ENCODE measurements at regions not wholly inside any gene's neighbourhood (a gene's known extent, or its start where the extent isn't known, plus 50 kb on each side); places are given as distances from the start of the nearest gene placed in this dataset.
"Not testable (repeated sequence)": the region's sequence is repeated elsewhere in the genome, so short reads cannot be mapped to it uniquely, and the experiment has no call there.

DNA sequence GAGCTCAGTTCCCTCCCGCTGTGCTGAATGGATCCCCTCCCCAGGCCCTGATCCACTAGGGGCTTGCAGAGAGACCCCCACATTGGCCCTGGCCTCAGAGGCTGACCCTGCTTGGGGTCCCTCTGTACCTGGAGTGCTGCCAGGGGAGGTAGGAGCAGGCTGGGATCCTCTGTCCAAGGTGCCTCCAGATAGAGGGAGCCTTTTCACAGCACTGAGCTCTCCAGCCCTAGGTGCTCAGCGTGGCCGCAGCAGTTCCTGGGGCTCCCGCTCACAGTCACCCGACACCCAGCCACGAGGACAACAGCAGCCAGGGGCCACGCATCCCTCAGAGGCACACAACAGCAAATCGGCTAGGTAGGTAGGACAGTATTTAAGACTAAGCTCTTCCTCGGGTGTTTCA, 62.2 kb upstream of the IRX2 start:
- no peaks in the 10 kb centered on the region for H3K9me3 Mint-ChIP-seq
- no peaks in the 10 kb centered on the region for H3K36me3 Mint-ChIP-seq (ENCODE audit: low read depth)
- H3K27ac Mint-ChIP-seq = no peak overlapping the region
- DNase-seq = no peak
- intact Hi-C loops (cut with micrococcal nuclease) = no loop called here
- H3K27me3 Mint-ChIP-seq = no peaks in the 10 kb centered on the region
- H3K4me3 Mint-ChIP-seq = no peak overlapping the region
- H3K4me1 Mint-ChIP-seq = no peaks in the 10 kb centered on the region

DNA sequence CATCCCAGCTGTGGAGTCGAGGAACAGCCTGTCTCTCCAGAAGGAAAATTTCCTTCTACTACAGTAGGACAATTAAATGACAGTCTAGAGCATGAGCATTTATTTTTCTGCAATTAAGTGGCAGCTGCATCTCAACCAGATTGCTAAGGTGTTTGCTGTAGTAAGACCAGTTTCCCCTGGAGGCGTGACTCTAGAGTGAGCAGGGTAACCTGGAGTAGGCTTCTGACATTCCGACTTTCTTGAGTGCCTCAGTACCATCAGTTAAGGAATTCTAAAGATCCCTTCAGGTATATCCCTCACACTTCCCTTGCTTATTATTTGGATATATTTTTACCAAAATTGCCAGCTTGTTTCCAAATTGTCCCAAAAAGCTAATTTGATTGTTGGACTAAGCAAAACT, 59.2 kb upstream of the IRX2 start:
- DNase-seq = no peak
- H3K4me3 Mint-ChIP-seq = no peak overlapping the region
- H3K4me1 Mint-ChIP-seq = no peaks in the 10 kb centered on the region
- intact Hi-C loops (cut with micrococcal nuclease) = no loop called here
- no peaks in the 10 kb centered on the region for H3K36me3 Mint-ChIP-seq (ENCODE audit: low read depth)
- H3K27ac Mint-ChIP-seq = no peak overlapping the region
- peaks cover 8% of the 10 kb centered on the region for H3K9me3 Mint-ChIP-seq
- H3K27me3 Mint-ChIP-seq = no peaks in the 10 kb centered on the region

DNA sequence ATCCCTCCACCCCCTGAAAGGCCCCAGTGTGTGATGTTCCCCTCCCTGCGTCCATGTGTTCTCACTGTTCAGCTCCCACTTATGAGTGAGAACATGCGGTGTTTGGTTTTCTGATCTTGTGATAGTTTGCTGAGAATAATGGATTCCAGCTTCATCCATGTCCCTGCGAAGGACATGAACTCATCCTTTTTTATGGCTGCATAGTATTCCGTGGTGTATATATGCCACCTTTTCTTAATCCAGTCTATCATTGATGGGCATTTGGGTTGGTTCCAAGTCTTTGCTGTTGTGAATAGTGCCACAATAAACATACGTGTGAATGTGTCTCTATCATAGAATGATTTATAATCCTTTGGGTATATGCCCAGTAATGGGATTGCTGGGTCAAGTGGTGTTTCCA, 55.8 kb upstream of the IRX2 start:
- intact Hi-C loops (cut with micrococcal nuclease) = not testable (repeated sequence)

DNA sequence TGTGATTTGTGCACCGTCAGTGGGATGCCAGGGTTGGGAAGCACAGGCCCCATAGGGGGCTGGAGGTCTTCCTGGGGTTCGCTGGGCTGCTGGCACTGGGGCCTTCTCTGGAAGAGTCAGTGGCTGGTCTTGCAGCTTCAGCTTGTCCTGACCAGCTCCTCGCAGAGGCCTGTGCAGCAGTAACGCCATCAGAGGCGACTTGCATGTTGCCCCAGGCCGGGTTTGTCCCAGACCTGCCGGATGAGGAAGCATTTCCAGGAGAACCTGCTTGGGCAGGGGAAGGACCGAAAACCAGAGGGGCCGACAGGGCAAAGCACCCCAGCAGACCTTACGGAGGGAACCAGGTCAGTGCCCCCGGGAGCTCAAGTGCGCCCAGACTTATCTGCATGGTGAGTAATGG, 54.7 kb upstream of the IRX2 start:
- DNase-seq = no peak
- Mint-ChIP-seq H3K4me3 (no peak overlapping the region), H3K36me3 (ENCODE audit: low read depth) (no peaks in the 10 kb centered on the region), H3K27me3 (no peaks in the 10 kb centered on the region), H3K4me1 (no peaks in the 10 kb centered on the region), H3K9me3 (peaks cover 8% of the 10 kb centered on the region), H3K27ac (no peak overlapping the region)
- intact Hi-C loops (cut with micrococcal nuclease) = no loop called here

More for the DNA sequence above, 55.8 kb upstream of the IRX2 start:
- not testable (repeated sequence) for DNase-seq; H3K4me3 Mint-ChIP-seq; H3K9me3 Mint-ChIP-seq; H3K36me3 Mint-ChIP-seq (ENCODE audit: low read depth); H3K4me1 Mint-ChIP-seq; H3K27me3 Mint-ChIP-seq; H3K27ac Mint-ChIP-seq

DNA sequence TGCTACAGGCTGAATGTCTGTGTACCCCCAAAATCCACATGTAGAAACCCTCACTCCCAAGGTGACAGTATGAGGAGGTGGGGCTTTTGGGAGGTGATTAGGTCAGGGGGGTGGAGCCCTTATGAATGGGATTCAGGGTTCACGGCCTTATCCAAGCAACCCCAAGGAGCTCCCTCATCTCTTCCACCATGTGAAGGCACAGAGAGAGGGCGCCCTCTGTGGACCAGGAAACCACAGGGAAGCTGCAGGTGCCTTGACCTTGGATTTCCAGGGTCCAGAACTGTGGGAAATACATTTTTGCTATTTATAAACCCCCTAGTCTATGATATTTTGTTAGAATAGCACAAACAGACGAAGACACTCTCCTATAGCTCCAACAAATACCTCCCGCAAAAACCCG, 53.6 kb upstream of the IRX2 start:
- Mint-ChIP-seq H3K4me1 (no peaks in the 10 kb centered on the region), H3K27me3 (no peaks in the 10 kb centered on the region), H3K36me3 (ENCODE audit: low read depth) (no peaks in the 10 kb centered on the region), H3K9me3 (peaks cover 8% of the 10 kb centered on the region), H3K4me3 (no peak overlapping the region), H3K27ac (no peak overlapping the region)
- DNase-seq = no peak
- intact Hi-C loops (cut with micrococcal nuclease) = no loop called here

DNA sequence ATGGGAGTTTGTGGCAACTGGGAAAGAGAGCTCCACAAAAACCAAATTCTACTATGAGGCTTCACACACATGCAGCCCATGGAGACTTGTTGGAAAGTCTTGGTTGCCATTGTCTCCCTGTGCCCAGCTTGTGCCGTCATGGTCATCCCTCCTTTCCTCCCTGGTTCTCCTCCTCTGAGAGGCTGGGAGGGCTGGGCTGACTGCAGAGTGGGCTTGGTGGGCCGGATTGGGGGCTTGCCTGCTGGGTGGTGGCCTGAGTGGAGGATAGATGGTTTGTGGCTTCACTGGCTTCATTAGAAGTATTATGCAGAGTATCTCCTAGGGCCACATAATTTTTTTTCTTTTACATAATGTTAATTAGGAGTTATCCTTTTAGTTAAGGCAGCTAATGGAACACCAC, 52.3 kb upstream of the IRX2 start:
- no peak overlapping the region for H3K4me3 Mint-ChIP-seq
- DNase-seq = no peak
- H3K27ac Mint-ChIP-seq = no peak overlapping the region
- H3K4me1 Mint-ChIP-seq = no peaks in the 10 kb centered on the region
- H3K27me3 Mint-ChIP-seq = no peaks in the 10 kb centered on the region
- no peaks in the 10 kb centered on the region for H3K36me3 Mint-ChIP-seq (ENCODE audit: low read depth)
- intact Hi-C loops (cut with micrococcal nuclease) = no loop called here
- H3K9me3 Mint-ChIP-seq = peaks cover 8% of the 10 kb centered on the region

DNA sequence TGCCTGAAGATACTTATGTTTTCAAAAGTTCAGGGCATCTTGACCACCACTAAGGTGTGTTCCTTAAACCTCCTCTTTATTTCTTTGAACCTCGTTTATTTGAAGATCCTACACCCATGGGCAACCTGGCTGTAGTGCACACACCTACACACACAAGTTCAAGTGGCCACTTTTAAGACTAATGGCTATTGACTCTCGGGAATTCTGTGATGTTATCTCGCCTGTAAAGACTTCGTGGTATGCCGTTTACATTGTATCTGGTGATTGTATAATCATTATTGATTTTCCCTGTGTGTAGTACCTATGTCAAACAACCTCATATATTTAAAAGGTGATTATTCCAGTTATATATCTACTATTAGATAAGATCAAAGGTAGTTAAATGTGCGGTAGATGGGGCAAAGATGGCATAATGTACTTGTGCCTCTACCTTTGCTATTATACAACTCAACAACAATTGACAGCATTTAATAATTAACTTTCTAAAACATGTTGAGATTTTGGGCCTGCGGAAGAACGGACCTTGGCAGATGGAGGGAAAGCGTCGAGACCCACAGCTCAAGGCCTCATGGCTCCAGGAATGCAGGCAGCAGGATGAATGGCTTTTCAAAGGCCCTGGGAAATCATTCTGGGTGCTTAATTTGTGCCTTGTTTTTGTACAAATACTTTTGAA, 51.4 kb upstream of the IRX2 start:
- Mint-ChIP-seq H3K4me1 (no peaks in the 10 kb centered on the region), H3K36me3 (ENCODE audit: low read depth) (no peaks in the 10 kb centered on the region), H3K27ac (no peak overlapping the region), H3K27me3 (no peaks in the 10 kb centered on the region), H3K9me3 (peaks cover 4% of the 10 kb centered on the region), H3K4me3 (no peak overlapping the region)
- DNase-seq = no peak
- intact Hi-C loops (cut with micrococcal nuclease) = no loop called here

DNA sequence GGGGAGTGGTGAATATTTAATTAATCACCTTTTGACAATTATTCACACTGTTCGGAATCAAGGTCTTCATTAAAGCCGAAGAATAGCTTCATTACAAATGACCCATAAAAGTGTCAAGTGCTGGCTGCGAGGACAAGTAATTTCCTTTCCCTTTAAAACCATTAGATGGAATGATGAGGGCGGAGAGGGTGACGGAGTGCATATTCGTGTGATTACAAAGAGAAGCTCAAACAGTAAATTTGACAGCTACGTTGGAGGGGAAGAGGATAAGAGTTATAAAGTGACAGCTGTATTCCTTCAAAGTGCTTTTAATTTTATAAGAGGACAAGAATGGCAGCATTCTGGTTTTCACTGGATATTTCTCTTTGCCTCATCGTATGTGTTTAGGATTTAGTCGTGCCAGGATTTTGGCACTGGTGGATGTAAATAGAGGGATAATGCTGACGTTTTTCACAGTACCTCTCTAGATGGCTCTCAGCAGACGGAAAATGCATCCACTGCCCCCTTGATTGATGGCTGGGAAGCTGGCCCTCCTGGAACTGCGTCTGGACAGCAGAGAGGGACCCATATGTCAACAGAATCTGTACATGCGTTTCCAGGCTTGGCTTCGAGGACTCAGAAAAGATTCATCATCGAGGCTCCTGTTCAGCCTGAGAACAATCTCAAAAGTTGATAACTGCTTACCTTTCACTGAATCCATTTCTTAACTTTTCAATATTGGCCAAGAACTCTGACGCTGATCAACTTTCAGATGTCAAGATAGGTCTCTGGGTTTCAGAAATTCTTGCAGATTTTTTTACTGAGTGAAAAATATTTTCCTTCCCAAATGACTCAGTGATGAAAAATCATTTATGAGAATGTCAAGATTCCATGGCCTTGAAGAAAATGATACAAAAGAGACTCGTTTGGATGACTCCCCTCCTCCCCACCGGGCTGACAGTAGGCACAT, 50.4 kb upstream of the IRX2 start:
- Mint-ChIP-seq H3K9me3 (no peaks in the 10 kb centered on the region), H3K4me1 (no peaks in the 10 kb centered on the region), H3K36me3 (ENCODE audit: low read depth) (no peaks in the 10 kb centered on the region), H3K4me3 (no peak overlapping the region), H3K27me3 (no peaks in the 10 kb centered on the region), H3K27ac (no peak overlapping the region)
- intact Hi-C loops (cut with micrococcal nuclease) = no loop called here
- no peak for DNase-seq

All from activated CD4-positive, alpha-beta T cell treated with anti-CD3 and anti-CD28 coated beads, Interleukin-2, amount 10 ng/mL, durations not matched to agents 24 days and 14 days (primary cell).